HepG2 (cell line): ENCODE measurements at regions not wholly inside any gene's neighbourhood (a gene's known extent, or its start where the extent isn't known, plus 50 kb on each side); places are given as distances from the start of the nearest gene placed in this dataset.

ENCODE experiments used
- BATF2 ChIP-seq: sonication (generic); formaldehyde crosslinking; IDR thresholded peaks from 2 replicates; pipeline ENCODE4 v1.8.0; 2022; ENCODE audit warnings: mild to moderate bottlenecking, missing genetic modification reagents, moderate library complexity
- EED ChIP-seq: sonication (generic); formaldehyde crosslinking; IDR thresholded peaks from 2 replicates; pipeline ENCODE4 v1.5.0; 2020; ENCODE audit warnings: mild to moderate bottlenecking, missing genetic modification reagents
- ELK4 ChIP-seq: sonication (generic); formaldehyde crosslinking; IDR thresholded peaks from 2 replicates; pipeline ENCODE4 v1.9.0; 2021; ENCODE audit warnings: missing genetic modification reagents, borderline replicate concordance
- HBP1 ChIP-seq: IDR thresholded peaks from 2 replicates; pipeline ENCODE4 v1.6.1; 2016; ENCODE audit warnings: low read depth, control low read depth
- KLF6 ChIP-seq: IDR thresholded peaks from 2 replicates; pipeline ENCODE4 v1.8.0; 2016; ENCODE audit warnings: missing biosample characterization, missing genetic modification reagents
- KMT2B ChIP-seq: IDR thresholded peaks from 2 replicates; pipeline ENCODE4 v1.6.1; 2016; ENCODE audit warnings: missing genetic modification reagents, missing compliant biosample characterization
- MAF1 ChIP-seq: sonication (generic); formaldehyde crosslinking; IDR thresholded peaks from 2 replicates; pipeline ENCODE4 v1.5.0; 2020; ENCODE audit warnings: missing genetic modification reagents, borderline replicate concordance
- MLX ChIP-seq: IDR thresholded peaks from 2 replicates; pipeline ENCODE4 v1.6.1; 2016
- NAIF1 ChIP-seq: sonication (generic); formaldehyde crosslinking; IDR thresholded peaks from 2 replicates; pipeline ENCODE4 v1.5.0; 2020; ENCODE audit warnings: mild to moderate bottlenecking, missing genetic modification reagents, borderline replicate concordance
- PBX3 ChIP-seq: sonication (generic); formaldehyde crosslinking; IDR thresholded peaks from 2 replicates; pipeline ENCODE4 v1.8.1; 2023; ENCODE audit warnings: missing genetic modification reagents, inconsistent platforms, borderline replicate concordance
- RNF219 ChIP-seq: sonication (generic); formaldehyde crosslinking; IDR thresholded peaks from 2 replicates; pipeline ENCODE4 v1.5.0; 2020; ENCODE audit warnings: mild to moderate bottlenecking, missing genetic modification reagents
- ZBTB21 ChIP-seq: sonication (generic); formaldehyde crosslinking; IDR thresholded peaks from 2 replicates; pipeline ENCODE4 v1.4.0; 2020; ENCODE audit warnings: missing genetic modification reagents
- ZBTB33 ChIP-seq: sonication (generic); formaldehyde crosslinking; IDR thresholded peaks from 2 replicates; pipeline ENCODE4 v1.4.0; 2020; ENCODE audit warnings: missing genetic modification reagents
- ZBTB38 ChIP-seq: sonication (generic); formaldehyde crosslinking; IDR thresholded peaks from 2 replicates; pipeline ENCODE4 v1.5.1; 2020; ENCODE audit warnings: mild to moderate bottlenecking, missing genetic modification reagents
- ZNF770 ChIP-seq: sonication (generic); formaldehyde crosslinking; IDR thresholded peaks from 2 replicates; pipeline ENCODE4 v1.5.0; 2020; ENCODE audit warnings: mild to moderate bottlenecking, missing genetic modification reagents
- ZZZ3 ChIP-seq: sonication (generic); formaldehyde crosslinking; IDR thresholded peaks from 2 replicates; pipeline ENCODE4 v1.4.0; 2020; ENCODE audit warnings: missing genetic modification reagents, mild to moderate bottlenecking, borderline replicate concordance

- TF ChIP-seq ZBTB33 (CRISPR knock-in tag) (no peak), ZBTB21 (CRISPR knock-in tag) (no peak), ZNF770 (CRISPR knock-in tag) (no peak), EED (CRISPR knock-in tag) (no peak), NAIF1 (CRISPR knock-in tag) (no peak), RNF219 (CRISPR knock-in tag) (no peak), ZZZ3 (no peak), KMT2B (CRISPR knock-in tag) (no peak), MLX (no peak), PBX3 (CRISPR knock-in tag) (no peak), HBP1 (no peak), ELK4 (CRISPR knock-in tag) (no peak), MAF1 (CRISPR knock-in tag) (no peak), KLF6 (no peak), ZBTB38 (CRISPR knock-in tag) (no peak), BATF2 (CRISPR knock-in tag) (no peak)
Measured at GRCh38 chrX:20477219-20477618, 210.5 kb upstream of the RPS6KA3 start (continued).
